ENCODE measurements at regions not wholly inside any gene's neighbourhood (a gene's known extent, or its start where the extent isn't known, plus 50 kb on each side); places are given as distances from the start of the nearest gene placed in this dataset.

- TF ChIP-seq POLR2A (IDR thresholded peaks at IDR 0.05) (no peak), CTCF (IDR thresholded peaks at IDR 0.05) (no peak)
These were observed 98.1 kb downstream of the PSMG1 start for GRCh38 chr21:39084979-39085729.
